ENCODE measurements at regions not wholly inside any gene's neighbourhood (a gene's known extent, or its start where the extent isn't known, plus 50 kb on each side); places are given as distances from the start of the nearest gene placed in this dataset.
A peak's percentile ranks its signal among the peaks of the same experiment; 100 is the strongest.

- H3K27ac Mint-ChIP-seq = peak overlapping the region; percentile 97
- no peaks in the 10 kb centered on the region for H3K27me3 Mint-ChIP-seq (ENCODE audit: low read depth, poor library complexity)
- H3K4me3 Mint-ChIP-seq = peak overlapping the region; percentile 15
- TF ChIP-seq CTCF (IDR thresholded peaks at IDR 0.05) = no peak
- no peak for DNase-seq
- H3K4me1 Mint-ChIP-seq = peaks cover 77% of the 10 kb centered on the region
- H3K36me3 Mint-ChIP-seq (ENCODE audit: low read depth) = no peaks in the 10 kb centered on the region
- no peaks in the 10 kb centered on the region for H3K9me3 Mint-ChIP-seq
These were observed 154.5 kb downstream of the ZFP36L2 start for GRCh38 chr2:43071599-43072550.

GRCh38 chr2:43070676-43071502 is 155.5 kb downstream of the ZFP36L2 start:
- DNase-seq = peak; percentile 69
- H3K9me3 Mint-ChIP-seq = no peaks in the 10 kb centered on the region

GRCh38 chr2:43070030-43070429 is 156.4 kb downstream of the ZFP36L2 start:
- peaks cover 82% of the 10 kb centered on the region for H3K4me1 Mint-ChIP-seq
- no peaks in the 10 kb centered on the region for H3K9me3 Mint-ChIP-seq
- TF ChIP-seq CTCF (IDR thresholded peaks at IDR 0.05) = no peak
- H3K4me3 Mint-ChIP-seq = no peak overlapping the region
- DNase-seq = no peak
- no peaks in the 10 kb centered on the region for H3K36me3 Mint-ChIP-seq (ENCODE audit: low read depth)
- no peaks in the 10 kb centered on the region for H3K27me3 Mint-ChIP-seq (ENCODE audit: low read depth, poor library complexity)
- no peak overlapping the region for H3K27ac Mint-ChIP-seq

More at GRCh38 chr2:43070676-43071502, 155.5 kb downstream of the ZFP36L2 start:
- Mint-ChIP-seq H3K4me1 (peaks cover 84% of the 10 kb centered on the region), H3K36me3 (ENCODE audit: low read depth) (no peaks in the 10 kb centered on the region), H3K27ac (peak overlapping the region; percentile 97), H3K27me3 (ENCODE audit: low read depth, poor library complexity) (no peaks in the 10 kb centered on the region), H3K4me3 (peak overlapping the region; percentile 54)
- no peak for TF ChIP-seq CTCF (IDR thresholded peaks at IDR 0.05)

GRCh38 chr2:43068631-43069517 is 157.5 kb downstream of the ZFP36L2 start:
- peaks cover 9% of the 10 kb centered on the region for H3K9me3 Mint-ChIP-seq

More at GRCh38 chr2:43068631-43069517, 157.5 kb downstream of the ZFP36L2 start:
- H3K27ac Mint-ChIP-seq = peak overlapping the region; percentile 22
- TF ChIP-seq CTCF (IDR thresholded peaks at IDR 0.05) = no peak
- no peak overlapping the region for H3K4me3 Mint-ChIP-seq
- H3K27me3 Mint-ChIP-seq (ENCODE audit: low read depth, poor library complexity) = peaks cover 2% of the 10 kb centered on the region
- peaks cover 7% of the 10 kb centered on the region for H3K36me3 Mint-ChIP-seq (ENCODE audit: low read depth)
- no peak for DNase-seq
- peaks cover 73% of the 10 kb centered on the region for H3K4me1 Mint-ChIP-seq

Data from nephron progenitor cell (in vitro differentiated cells).